HG02943 (cell line): ENCODE measurements at regions not wholly inside any gene's neighbourhood (a gene's known extent, or its start where the extent isn't known, plus 50 kb on each side); places are given as distances from the start of the nearest gene placed in this dataset.

Experiments used
- ATAC-seq: cut with Tn5 transposase; IDR thresholded peaks from one replicate; pipeline ENCODE4 v1.9.1; 2021; ENCODE audit warnings: mild to moderate bottlenecking, low read depth, moderate library complexity; ENCODE audit not compliant: unreplicated experiment

GRCh38 chr14:53493860-53494259 lies 340.7 kb upstream of the DDHD1 start:
- no peak for ATAC-seq

- no peak for ATAC-seq
Observed at GRCh38 chr14:53493320-53493719, 340.2 kb upstream of the DDHD1 start.

- no peak for ATAC-seq
Observed at GRCh38 chr14:53491884-53492277, 338.8 kb upstream of the DDHD1 start.

DNA sequence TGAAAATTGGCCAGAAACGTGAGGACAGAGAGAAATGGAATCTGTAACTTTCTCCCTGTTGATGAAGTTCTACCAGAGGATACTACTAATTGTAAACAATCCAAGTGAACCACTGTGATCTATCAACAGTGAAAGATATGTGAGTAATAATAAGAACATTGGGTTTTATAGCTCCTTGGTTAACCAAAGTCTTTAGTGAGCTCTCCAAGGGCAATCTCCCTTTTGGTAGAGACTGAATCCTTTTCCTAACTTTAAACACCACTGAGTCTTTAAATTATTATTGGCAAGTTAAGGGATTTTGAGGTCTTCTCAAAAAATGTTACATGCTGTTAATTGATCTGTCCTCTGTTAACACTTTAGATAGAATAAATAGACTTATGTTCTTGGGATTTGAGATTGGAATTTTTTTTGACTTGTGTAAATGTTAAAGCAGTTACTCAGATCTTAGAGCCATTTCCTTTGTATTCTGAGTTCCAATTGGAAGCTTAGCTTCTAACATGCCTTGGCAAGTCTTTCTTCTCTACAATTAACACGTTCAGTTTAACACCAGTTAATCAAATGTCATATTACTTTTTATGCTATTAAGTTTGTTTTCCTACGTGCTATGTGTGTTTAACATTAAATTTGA lies 338.2 kb upstream of the DDHD1 start:
- no peak for ATAC-seq

- ATAC-seq = no peak
Observed at GRCh38 chr14:53478174-53478573, 325.1 kb upstream of the DDHD1 start.

- ATAC-seq = no peak
Observed at GRCh38 chr14:53473480-53473879, 320.4 kb upstream of the DDHD1 start.

DNA sequence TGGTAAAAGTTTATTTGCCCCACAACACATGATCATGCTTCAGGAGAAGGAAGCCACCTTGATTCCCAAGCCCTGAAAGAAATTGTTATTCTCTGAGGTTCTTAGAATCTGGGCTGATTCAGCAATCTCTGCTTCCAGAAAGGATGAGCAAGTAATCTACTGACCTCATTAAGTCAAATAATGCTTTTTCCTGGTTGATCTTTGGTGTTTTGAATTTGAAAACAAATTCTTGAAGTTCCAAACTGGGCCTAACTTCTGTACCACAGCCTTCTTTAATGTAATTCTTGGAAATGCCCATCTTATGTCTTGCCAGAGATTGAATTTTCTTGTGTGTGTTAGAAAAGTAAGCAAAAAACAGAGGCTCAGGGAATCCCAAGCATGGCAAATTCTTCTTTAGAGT lies 319.2 kb upstream of the DDHD1 start:
- ATAC-seq = no peak

- no peak for ATAC-seq
Observed at GRCh38 chr14:53470351-53471043, 317.4 kb upstream of the DDHD1 start.

- ATAC-seq = no peak
Observed at GRCh38 chr14:53468876-53469275, 315.8 kb upstream of the DDHD1 start.

- no peak for ATAC-seq
Observed at GRCh38 chr14:53464376-53464775, 311.3 kb upstream of the DDHD1 start.

GRCh38 chr14:53462931-53463778 lies 310.0 kb upstream of the DDHD1 start:
- ATAC-seq = no peak

GRCh38 chr14:53461858-53462257 lies 308.7 kb upstream of the DDHD1 start:
- no peak for ATAC-seq

DNA sequence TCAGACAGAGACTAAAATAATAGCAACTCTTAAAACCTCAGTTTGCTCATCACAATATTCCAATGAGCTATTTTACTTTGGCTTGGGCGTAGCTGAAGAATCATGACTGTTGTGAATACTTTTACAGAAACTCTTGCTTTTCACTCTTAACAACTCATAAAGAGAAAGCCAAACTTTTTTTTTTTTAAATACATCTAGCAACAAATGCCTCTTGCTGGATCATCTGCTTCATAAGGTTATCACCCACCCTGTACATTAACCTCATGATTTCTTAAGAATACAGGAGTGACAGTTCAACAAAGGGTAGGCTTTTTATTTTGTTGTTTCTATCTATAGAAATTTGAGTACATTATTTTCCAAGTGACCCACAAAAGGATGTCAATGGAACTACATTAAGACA lies 307.4 kb upstream of the DDHD1 start:
- no peak for ATAC-seq

DNA sequence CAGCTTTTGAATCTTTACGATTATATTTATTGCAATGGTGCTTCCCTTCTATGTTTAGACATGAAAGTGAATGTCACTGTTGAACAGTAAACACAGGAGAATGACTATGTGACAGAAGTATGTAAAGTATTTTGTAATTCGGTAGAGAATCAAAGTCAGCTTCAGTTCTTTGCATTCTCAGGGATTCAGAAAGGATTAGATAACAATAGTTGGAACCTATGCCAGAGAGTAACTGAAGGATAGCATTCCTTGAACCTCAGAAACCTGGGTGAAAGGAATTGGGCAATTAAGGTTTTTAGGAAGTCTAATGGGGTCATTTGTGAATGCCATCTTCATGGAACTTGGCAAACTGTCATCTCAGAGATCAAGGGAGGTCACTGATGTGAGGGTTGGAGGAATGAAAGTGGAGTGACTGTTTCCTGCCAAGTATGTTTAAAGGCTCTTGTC lies 305.3 kb upstream of the DDHD1 start:
- ATAC-seq = no peak

- no peak for ATAC-seq
Observed at GRCh38 chr14:53456931-53457330, 303.8 kb upstream of the DDHD1 start.

DNA sequence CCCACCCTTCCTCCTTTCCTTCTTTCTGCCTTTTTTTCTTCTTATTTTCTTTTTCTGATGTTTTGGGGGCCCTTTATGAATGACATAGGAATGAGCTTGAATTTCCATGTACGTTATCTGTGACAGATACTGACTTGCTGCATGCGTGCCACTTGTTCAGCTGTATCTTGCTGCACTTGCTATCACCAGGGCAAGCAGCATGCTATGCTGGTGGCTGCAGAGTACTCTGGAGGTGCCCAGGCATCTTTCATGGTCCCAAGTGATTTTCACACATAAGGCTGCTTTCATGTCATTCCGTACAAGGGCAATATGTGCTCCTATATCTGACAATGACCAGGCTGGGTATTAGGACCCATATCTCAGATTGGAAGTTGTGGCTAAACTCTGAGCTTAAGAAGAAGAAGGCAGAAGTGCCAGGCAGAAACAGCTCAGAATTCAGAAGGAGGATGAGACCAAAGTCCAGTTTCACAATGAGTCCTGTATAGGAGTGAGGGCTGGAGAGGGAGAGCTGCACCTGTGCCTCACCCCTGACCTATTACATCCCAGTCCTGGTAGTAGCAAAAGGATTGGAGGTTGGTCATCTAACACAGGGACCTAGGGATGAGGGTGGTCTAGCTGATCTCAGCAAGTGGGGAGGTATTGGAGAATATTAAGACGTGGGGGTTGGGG lies 299.0 kb upstream of the DDHD1 start:
- ATAC-seq = no peak

GRCh38 chr14:53450871-53451270 lies 297.7 kb upstream of the DDHD1 start:
- ATAC-seq = no peak

DNA sequence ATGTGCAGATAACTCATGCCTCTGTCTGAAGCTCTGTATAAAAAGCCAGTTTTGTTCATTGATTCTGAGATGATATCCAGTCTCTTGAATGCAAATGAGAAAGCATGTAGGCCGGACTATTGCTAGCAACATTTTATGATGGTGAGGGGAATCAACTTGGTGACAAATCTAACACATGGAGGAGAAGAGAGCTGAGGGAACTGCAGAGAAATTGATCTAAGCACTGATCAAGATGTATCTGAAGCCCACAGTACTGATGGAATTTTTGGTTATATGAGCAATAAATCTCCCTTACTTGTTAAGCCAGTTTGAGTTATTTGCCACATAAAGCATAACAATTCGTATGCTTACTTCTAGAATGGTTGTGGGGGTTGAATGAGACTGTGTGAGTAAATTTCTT lies 295.6 kb upstream of the DDHD1 start:
- no peak for ATAC-seq

- no peak for ATAC-seq
Observed at GRCh38 chr14:53444677-53445312, 291.7 kb upstream of the DDHD1 start.

DNA sequence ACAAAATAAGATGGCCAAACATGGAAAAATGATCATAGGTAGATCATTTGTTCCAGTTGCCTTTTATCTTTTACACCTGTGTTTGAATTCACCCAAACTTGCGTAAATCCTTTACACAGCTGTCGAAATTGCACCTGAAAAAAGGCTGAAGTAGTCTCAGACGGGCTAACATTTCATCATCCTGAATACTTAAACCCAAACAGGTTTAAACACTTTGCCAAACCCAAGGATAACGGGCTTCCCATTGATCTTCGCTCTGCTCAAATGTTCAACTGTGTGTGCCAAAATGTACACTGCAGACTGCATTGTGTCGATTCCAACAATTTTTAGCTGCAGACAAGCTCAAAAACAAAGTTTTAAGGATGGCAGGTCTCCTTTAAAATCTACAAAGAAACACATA lies 288.7 kb upstream of the DDHD1 start:
- ATAC-seq = no peak
